ENCODE measurements at regions not wholly inside any gene's neighbourhood (a gene's known extent, or its start where the extent isn't known, plus 50 kb on each side); places are given as distances from the start of the nearest gene placed in this dataset.

DNA sequence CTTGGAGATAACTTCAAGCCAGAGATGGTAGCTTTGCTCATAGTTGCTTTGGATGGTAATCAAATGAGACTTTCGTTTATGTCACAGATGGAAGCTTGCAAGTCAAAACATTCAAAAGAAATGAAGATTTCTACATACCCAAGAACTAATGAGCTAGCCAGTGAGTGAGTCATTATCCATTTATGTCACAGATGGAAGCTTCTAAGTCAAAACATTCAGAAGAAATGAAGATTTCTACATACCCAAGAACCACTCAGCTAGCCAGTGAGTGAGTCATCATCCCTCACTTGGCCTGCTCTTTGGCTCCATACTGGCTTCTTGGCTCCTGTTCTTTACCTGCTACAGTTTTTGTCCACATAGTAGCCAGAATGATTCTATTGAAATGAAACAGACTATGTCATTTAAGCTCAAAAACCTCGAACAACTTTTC lies 559.8 kb upstream of the CBLB start:
- Mint-ChIP-seq H3K9me3 (ENCODE audit: unreplicated experiment) (no peaks in the 10 kb centered on the region), H3K4me1 (ENCODE audit: low read depth, unreplicated experiment) (peaks cover 19% of the 10 kb centered on the region), H3K36me3 (ENCODE audit: unreplicated experiment) (no peaks in the 10 kb centered on the region), H3K4me3 (ENCODE audit: unreplicated experiment) (no peak overlapping the region), H3K27me3 (ENCODE audit: unreplicated experiment) (peaks cover 3% of the 10 kb centered on the region), H3K27ac (ENCODE audit: unreplicated experiment) (no peak overlapping the region)
- DNase-seq: no peak
- TF ChIP-seq, protein P1, sequence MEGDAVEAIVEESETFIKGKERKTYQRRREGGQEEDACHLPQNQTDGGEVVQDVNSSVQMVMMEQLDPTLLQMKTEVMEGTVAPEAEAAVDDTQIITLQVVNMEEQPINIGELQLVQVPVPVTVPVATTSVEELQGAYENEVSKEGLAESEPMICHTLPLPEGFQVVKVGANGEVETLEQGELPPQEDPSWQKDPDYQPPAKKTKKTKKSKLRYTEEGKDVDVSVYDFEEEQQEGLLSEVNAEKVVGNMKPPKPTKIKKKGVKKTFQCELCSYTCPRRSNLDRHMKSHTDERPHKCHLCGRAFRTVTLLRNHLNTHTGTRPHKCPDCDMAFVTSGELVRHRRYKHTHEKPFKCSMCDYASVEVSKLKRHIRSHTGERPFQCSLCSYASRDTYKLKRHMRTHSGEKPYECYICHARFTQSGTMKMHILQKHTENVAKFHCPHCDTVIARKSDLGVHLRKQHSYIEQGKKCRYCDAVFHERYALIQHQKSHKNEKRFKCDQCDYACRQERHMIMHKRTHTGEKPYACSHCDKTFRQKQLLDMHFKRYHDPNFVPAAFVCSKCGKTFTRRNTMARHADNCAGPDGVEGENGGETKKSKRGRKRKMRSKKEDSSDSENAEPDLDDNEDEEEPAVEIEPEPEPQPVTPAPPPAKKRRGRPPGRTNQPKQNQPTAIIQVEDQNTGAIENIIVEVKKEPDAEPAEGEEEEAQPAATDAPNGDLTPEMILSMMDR (IDR thresholded peaks at IDR 0.05; ENCODE audit: partially characterized antibody, unreplicated experiment): no peak

DNA sequence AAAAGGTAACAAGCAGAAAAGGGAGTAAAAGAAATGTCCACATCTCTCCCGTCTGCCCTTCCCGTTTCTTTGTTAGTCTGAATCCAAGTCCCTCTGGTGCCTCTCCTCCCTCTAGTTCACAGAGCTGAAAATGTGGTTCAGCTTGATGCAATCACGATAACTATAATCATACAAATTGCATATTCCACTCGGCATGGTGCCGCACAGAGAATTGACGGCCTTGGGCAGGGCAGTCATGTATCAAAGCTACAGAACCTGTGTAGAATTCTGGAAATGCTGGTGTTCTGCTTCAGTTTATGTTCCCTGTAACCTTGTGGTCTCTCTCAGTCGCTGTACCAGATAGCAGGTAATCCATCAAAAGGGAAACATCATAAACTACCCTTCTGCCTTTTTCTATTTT lies 562.9 kb upstream of the CBLB start:
- H3K27me3 Mint-ChIP-seq (ENCODE audit: unreplicated experiment): no peaks in the 10 kb centered on the region
- H3K36me3 Mint-ChIP-seq (ENCODE audit: unreplicated experiment): no peaks in the 10 kb centered on the region
- TF ChIP-seq, protein P1 (IDR thresholded peaks at IDR 0.05; ENCODE audit: partially characterized antibody, unreplicated experiment): no peak
- H3K27ac Mint-ChIP-seq (ENCODE audit: unreplicated experiment): no peak overlapping the region
- DNase-seq: no peak
- no peak overlapping the region for H3K4me3 Mint-ChIP-seq (ENCODE audit: unreplicated experiment)
- H3K9me3 Mint-ChIP-seq (ENCODE audit: unreplicated experiment): peaks cover 2% of the 10 kb centered on the region
- peaks cover 4% of the 10 kb centered on the region for H3K4me1 Mint-ChIP-seq (ENCODE audit: low read depth, unreplicated experiment)

DNA sequence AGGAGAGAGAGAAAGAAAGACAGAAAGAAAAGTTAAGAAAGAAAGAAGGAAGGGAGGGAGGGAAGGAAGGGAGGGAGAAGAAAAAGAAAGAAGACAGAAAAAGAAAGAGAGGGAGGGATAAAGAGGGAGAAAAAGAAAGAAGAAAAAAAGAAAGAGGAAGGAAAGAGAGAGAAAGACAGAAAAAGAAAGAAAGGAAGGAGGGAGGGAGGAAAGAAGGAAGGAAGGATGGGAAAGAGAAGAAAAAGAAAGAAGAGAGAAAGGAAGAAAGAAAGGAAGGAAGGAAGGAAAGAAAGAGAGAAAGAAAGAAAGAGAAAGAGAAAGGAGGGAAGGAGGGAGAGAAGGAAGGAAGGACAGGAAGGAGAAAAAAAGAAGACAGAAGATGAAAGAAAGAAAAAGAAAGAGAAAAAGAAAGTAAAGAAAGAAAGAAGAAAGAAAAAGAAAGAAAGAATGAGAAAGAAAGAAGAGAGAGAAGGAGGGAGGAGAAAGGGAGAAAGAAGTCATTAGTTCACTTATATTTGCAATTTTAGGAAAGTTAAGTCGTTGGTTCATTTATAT lies 567.2 kb upstream of the CBLB start:
- Mint-ChIP-seq H3K36me3 (ENCODE audit: unreplicated experiment) (no peaks in the 10 kb centered on the region), H3K4me3 (ENCODE audit: unreplicated experiment) (no peak overlapping the region), H3K4me1 (ENCODE audit: low read depth, unreplicated experiment) (peaks cover 24% of the 10 kb centered on the region), H3K27ac (ENCODE audit: unreplicated experiment) (no peak overlapping the region), H3K9me3 (ENCODE audit: unreplicated experiment) (peaks cover 2% of the 10 kb centered on the region), H3K27me3 (ENCODE audit: unreplicated experiment) (no peaks in the 10 kb centered on the region)
- DNase-seq: no peak
- TF ChIP-seq, protein P1 (IDR thresholded peaks at IDR 0.05; ENCODE audit: partially characterized antibody, unreplicated experiment): no peak

DNA sequence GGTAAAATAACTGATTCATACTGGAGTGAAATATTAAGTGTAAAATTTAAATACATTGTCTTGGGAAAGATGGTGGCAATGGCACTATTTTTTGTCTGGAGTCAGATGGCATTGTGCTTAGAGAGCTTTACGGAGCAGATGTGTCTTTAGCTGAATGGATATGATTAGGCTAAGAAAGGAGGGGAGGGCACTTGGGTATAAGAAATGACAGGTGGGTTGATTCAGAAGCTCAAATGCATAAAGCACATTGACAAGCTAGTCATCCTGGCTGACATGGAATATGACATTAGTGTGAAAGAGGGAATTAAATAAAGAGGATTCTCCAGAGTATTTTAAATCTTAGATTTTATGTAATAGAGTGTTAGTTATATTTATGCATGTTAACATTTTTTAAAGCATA lies 570.1 kb upstream of the CBLB start:
- Mint-ChIP-seq H3K4me1 (ENCODE audit: low read depth, unreplicated experiment) (peaks cover 38% of the 10 kb centered on the region), H3K4me3 (ENCODE audit: unreplicated experiment) (peak overlapping the region; percentile 14), H3K27ac (ENCODE audit: unreplicated experiment) (peak overlapping the region; percentile 67), H3K9me3 (ENCODE audit: unreplicated experiment) (peaks cover 3% of the 10 kb centered on the region), H3K27me3 (ENCODE audit: unreplicated experiment) (no peaks in the 10 kb centered on the region), H3K36me3 (ENCODE audit: unreplicated experiment) (no peaks in the 10 kb centered on the region)
- TF ChIP-seq, protein P1 (IDR thresholded peaks at IDR 0.05; ENCODE audit: partially characterized antibody, unreplicated experiment): no peak
- no peak for DNase-seq

- peak overlapping the region; percentile 57 for H3K27ac Mint-ChIP-seq (ENCODE audit: unreplicated experiment)
- peaks cover 46% of the 10 kb centered on the region for H3K4me1 Mint-ChIP-seq (ENCODE audit: low read depth, unreplicated experiment)
- no peak overlapping the region for H3K4me3 Mint-ChIP-seq (ENCODE audit: unreplicated experiment)
- H3K36me3 Mint-ChIP-seq (ENCODE audit: unreplicated experiment): no peaks in the 10 kb centered on the region
- no peak for DNase-seq
- no peaks in the 10 kb centered on the region for H3K27me3 Mint-ChIP-seq (ENCODE audit: unreplicated experiment)
- TF ChIP-seq, protein P1 (IDR thresholded peaks at IDR 0.05; ENCODE audit: partially characterized antibody, unreplicated experiment): no peak
- H3K9me3 Mint-ChIP-seq (ENCODE audit: unreplicated experiment): peaks cover 2% of the 10 kb centered on the region
These were observed 571.9 kb upstream of the CBLB start for GRCh38 chr3:106440672-106441071.

Measured in glutamatergic neuron (in vitro differentiated cells).